ENCODE measurements at regions not wholly inside any gene's neighbourhood (a gene's known extent, or its start where the extent isn't known, plus 50 kb on each side); places are given as distances from the start of the nearest gene placed in this dataset.

GRCh38 chrX:39972340-39972739, 125.4 kb downstream of the BCOR start:
- DNase-seq: no peak

GRCh38 chrX:39973810-39974209, 123.9 kb downstream of the BCOR start:
- no peak for DNase-seq

- DNase-seq: no peak
Measured at GRCh38 chrX:39974270-39974669, 123.5 kb downstream of the BCOR start.

- DNase-seq: no peak
Measured at GRCh38 chrX:39975101-39975925, 122.4 kb downstream of the BCOR start.

GRCh38 chrX:39981946-39982345, 115.8 kb downstream of the BCOR start:
- DNase-seq: no peak

GRCh38 chrX:39982948-39983347, 114.8 kb downstream of the BCOR start:
- DNase-seq: no peak

- DNase-seq: no peak
Measured at GRCh38 chrX:39983715-39984114, 114.0 kb downstream of the BCOR start.

- no peak for DNase-seq
Measured at GRCh38 chrX:39984191-39984956, 113.4 kb downstream of the BCOR start.

- DNase-seq: no peak
Measured at GRCh38 chrX:39985071-39985470, 112.7 kb downstream of the BCOR start.

GRCh38 chrX:39985551-39985950, 112.2 kb downstream of the BCOR start:
- DNase-seq: no peak

GRCh38 chrX:39988496-39988895, 109.3 kb downstream of the BCOR start:
- no peak for DNase-seq

GRCh38 chrX:39990388-39990787, 107.4 kb downstream of the BCOR start:
- DNase-seq: no peak

GRCh38 chrX:39992300-39992699, 105.5 kb downstream of the BCOR start:
- DNase-seq: no peak

- no peak for DNase-seq
Measured at GRCh38 chrX:39995457-39995856, 102.3 kb downstream of the BCOR start.

GRCh38 chrX:39996536-39996935, 101.2 kb downstream of the BCOR start:
- no peak for DNase-seq

- no peak for DNase-seq
Measured at GRCh38 chrX:39998636-39999406, 98.9 kb downstream of the BCOR start.

Measured in hippocampal formation (tissue), 2 donors.